ENCODE measurements at regions not wholly inside any gene's neighbourhood (a gene's known extent, or its start where the extent isn't known, plus 50 kb on each side); places are given as distances from the start of the nearest gene placed in this dataset.

GRCh38 chr4:77398256-77398655, 207.4 kb upstream of the CXCL13 start:
- TF ChIP-seq CTCF (IDR thresholded peaks at IDR 0.05): no peak
- no peak for TF ChIP-seq POLR2A (IDR thresholded peaks at IDR 0.05)
